Transverse colon (tissue), 4 donors: ENCODE measurements at regions not wholly inside any gene's neighbourhood (a gene's known extent, or its start where the extent isn't known, plus 50 kb on each side); places are given as distances from the start of the nearest gene placed in this dataset.

ENCODE experiments used
- DNase-seq: peaks from one replicate; pipeline ENCODE4 v3.0.0-alpha.2; 2019
- H3K27ac ChIP-seq, 4 donors: fragments of 200-600 bp; sonication (generic); 2 replicates each; pipeline ENCODE4 v1.5.1; 2016 to 2018; ENCODE audit warnings: inconsistent platforms in 4 of 4
- H3K27me3 ChIP-seq: fragments of 200-600 bp; sonication (generic); 2 replicates; pipeline ENCODE4 v1.5.1; 2017; ENCODE audit warnings: inconsistent platforms
- H3K36me3 ChIP-seq, 4 donors: fragments of 200-600 bp; sonication (generic); 2 replicates each; pipeline ENCODE4 v1.5.1; 2017 to 2019; ENCODE audit warnings: inconsistent platforms in 4 of 4
- H3K4me1 ChIP-seq, 4 donors: fragments of 200-600 bp; sonication (generic); 2 replicates each; pipeline ENCODE4 v1.5.1; 2017 to 2020; ENCODE audit warnings: inconsistent platforms in 4 of 4
- H3K4me3 ChIP-seq, 4 donors: fragments of 200-600 bp; sonication (generic); 1 replicate in 1 of 4; 2 replicates in 3 of 4; pipeline versions ENCODE4 v1.5.1 to v1.6.1; 2017 to 2019; ENCODE audit warnings: inconsistent platforms in 4 of 4
- H3K9me3 ChIP-seq, 2 donors: fragments of 200-600 bp; sonication (generic); 2 replicates each; pipeline ENCODE4 v1.5.1; 2017 to 2019; ENCODE audit warnings: inconsistent platforms in 2 of 2
- EP300 ChIP-seq: sonication (generic); formaldehyde crosslinking; IDR thresholded peaks from one replicate; pipeline ENCODE4 v1.6.1; 2017; ENCODE audit warnings: antibody characterized with exemption, low read depth
- POLR2A ChIP-seq: fragments of 450-650 bp; IDR thresholded peaks from one replicate; pipeline ENCODE4 v1.6.1; 2016; ENCODE audit warnings: antibody characterized with exemption, mild to moderate bottlenecking, moderate library complexity
- POLR2AphosphoS5 ChIP-seq, 3 donors: sonication (generic); formaldehyde crosslinking; IDR thresholded peaks; one replicate each; pipeline ENCODE4 v1.6.1; 2016; ENCODE audit warnings: antibody characterized with exemption in 3 of 3
- WGBS, 2 donors: methylation state at CpG; one replicate each; pipeline ENCODE4 v1.1.5; 2018; ENCODE audit warnings: low coverage in 1 of 2; 5-methylcytosine and 5-hydroxymethylcytosine counted together
- in situ Hi-C, 4 donors: fragments of 200-750 bp; cut with MboI; loops; one replicate each; pipeline versions ENCODE4 v1.15.0 to v1.15.1; 2017; ENCODE audit warnings: low sequenced_read_pairs in 3 of 4, low pct_ligation_motif_present in 1 of 4, low pct_unique_long_range_greater_than_20kb in 1 of 4
- intact Hi-C: fragments of 100-400 bp; cut with DNase I; formaldehyde crosslinking; loops from one replicate; pipeline ENCODE4 v1.15.1; 2023; ENCODE audit warnings: low total_unique reads
- TF ChIP-seq, protein P1 (sequence below), 5 experiments: fragments of 200-600 bp in 3 of 5; fragments of 450-650 bp in 2 of 5; sonication (generic) in 3 of 5; IDR thresholded peaks; 1 replicate in 2 of 5; 2 replicates in 3 of 5; pipeline ENCODE4 v1.5.1; 2016 to 2017; ENCODE audit warnings: antibody characterized with exemption in 5 of 5, inconsistent platforms in 3 of 5, mild to moderate bottlenecking in 2 of 5, moderate library complexity in 1 of 5

DNA sequence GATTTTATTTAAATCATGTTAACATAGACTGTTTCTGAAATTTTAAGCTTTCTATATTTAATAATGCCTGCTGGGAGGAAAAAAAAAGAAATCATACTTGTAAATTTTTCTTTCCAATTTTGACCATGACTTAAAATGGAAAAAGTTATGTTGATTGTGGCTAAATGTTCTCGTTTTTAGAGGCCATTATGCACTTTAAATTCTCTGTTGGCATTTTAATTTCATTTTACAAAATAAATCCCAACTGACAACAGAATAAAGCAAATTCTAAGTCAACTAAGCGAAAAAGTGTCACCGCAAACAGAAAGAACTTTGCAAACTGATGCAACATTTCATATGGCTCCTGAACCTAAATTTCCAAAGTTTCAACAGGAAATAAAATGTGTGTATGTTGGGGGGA, 74.8 kb upstream of the G2E3 start:
- Histone ChIP-seq H3K27me3 (no peaks in the 10 kb centered on the region), H3K4me1 (no peaks in the 10 kb centered on the region), H3K9me3 (no peaks in the 10 kb centered on the region), H3K4me3 (no peak overlapping the region), H3K36me3 (no peaks in the 10 kb centered on the region), H3K27ac (no peak overlapping the region)
- DNase-seq = no peak
- in situ Hi-C loops (no loop called here), intact Hi-C loops (no loop called here)
- TF ChIP-seq POLR2A = no peak
- TF ChIP-seq, protein P1, sequence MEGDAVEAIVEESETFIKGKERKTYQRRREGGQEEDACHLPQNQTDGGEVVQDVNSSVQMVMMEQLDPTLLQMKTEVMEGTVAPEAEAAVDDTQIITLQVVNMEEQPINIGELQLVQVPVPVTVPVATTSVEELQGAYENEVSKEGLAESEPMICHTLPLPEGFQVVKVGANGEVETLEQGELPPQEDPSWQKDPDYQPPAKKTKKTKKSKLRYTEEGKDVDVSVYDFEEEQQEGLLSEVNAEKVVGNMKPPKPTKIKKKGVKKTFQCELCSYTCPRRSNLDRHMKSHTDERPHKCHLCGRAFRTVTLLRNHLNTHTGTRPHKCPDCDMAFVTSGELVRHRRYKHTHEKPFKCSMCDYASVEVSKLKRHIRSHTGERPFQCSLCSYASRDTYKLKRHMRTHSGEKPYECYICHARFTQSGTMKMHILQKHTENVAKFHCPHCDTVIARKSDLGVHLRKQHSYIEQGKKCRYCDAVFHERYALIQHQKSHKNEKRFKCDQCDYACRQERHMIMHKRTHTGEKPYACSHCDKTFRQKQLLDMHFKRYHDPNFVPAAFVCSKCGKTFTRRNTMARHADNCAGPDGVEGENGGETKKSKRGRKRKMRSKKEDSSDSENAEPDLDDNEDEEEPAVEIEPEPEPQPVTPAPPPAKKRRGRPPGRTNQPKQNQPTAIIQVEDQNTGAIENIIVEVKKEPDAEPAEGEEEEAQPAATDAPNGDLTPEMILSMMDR (IDR thresholded peaks at IDR 0.05) = no peak
- 58 to 73% methylated on average over 3 of the region's 3 CpGs for WGBS, 2 donors

GRCh38 chr14:30484976-30485375, 74.0 kb upstream of the G2E3 start:
- in situ Hi-C loops = no loop called here
- Histone ChIP-seq H3K27ac (no peak overlapping the region), H3K9me3 (no peaks in the 10 kb centered on the region), H3K4me3 (no peak overlapping the region), H3K4me1 (no peaks in the 10 kb centered on the region), H3K27me3 (no peaks in the 10 kb centered on the region), H3K36me3 (no peaks in the 10 kb centered on the region)
- DNase-seq = no peak
- TF ChIP-seq POLR2A (no peak), POLR2AphosphoS5 (IDR thresholded peaks at IDR 0.05) (no peak), EP300 (no peak)
- TF ChIP-seq, protein P1 (IDR thresholded peaks at IDR 0.05) = no peak
- intact Hi-C loops = no loop called here
- 94 to 100% methylated on average over 1 of the region's 1 CpG for WGBS, 2 donors

- in situ Hi-C loops (no loop called here), intact Hi-C loops (no loop called here)
- WGBS, 2 donors = 63 to 80% methylated on average over 1 of the region's 1 CpG
- Histone ChIP-seq H3K4me3 (no peak overlapping the region), H3K9me3 (no peaks in the 10 kb centered on the region), H3K27ac (no peak overlapping the region), H3K36me3 (no peaks in the 10 kb centered on the region), H3K4me1 (no peaks in the 10 kb centered on the region), H3K27me3 (no peaks in the 10 kb centered on the region)
- no peak for DNase-seq
- TF ChIP-seq, protein P1 (IDR thresholded peaks at IDR 0.05) = no peak
- TF ChIP-seq POLR2AphosphoS5 (IDR thresholded peaks at IDR 0.05) (no peak), EP300 (no peak), POLR2A (no peak)
Observed at GRCh38 chr14:30496852-30497251, 62.1 kb upstream of the G2E3 start.

DNA sequence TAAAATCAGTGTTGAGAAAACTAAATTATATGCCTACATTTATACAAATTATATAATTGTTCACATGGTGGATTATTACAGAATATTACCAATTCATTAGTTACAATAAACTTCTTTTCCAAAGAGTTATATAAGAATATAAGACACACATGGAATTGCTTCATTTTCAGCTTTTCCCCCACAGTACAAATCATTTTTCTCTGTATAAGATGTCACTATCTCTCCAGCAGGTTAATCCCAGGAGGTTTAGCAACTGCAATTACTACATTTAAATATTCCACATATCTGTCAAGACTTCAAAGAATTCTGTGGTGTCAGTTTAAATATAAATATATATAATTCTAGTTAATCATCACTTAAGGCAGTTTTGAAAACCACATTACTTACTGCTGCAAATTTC, 59.6 kb upstream of the G2E3 start:
- H3K27ac ChIP-seq = no peak overlapping the region
- DNase-seq = no peak
- no peak overlapping the region for H3K4me3 ChIP-seq
- H3K36me3 ChIP-seq = no peaks in the 10 kb centered on the region
- no peaks in the 10 kb centered on the region for H3K27me3 ChIP-seq
- no peak for TF ChIP-seq POLR2A
- TF ChIP-seq, protein P1 (IDR thresholded peaks at IDR 0.05) = no peak
- TF ChIP-seq POLR2AphosphoS5 (IDR thresholded peaks at IDR 0.05) = no peak
- TF ChIP-seq EP300 = no peak
- intact Hi-C loops (no loop called here), in situ Hi-C loops (no loop called here)
- no peaks in the 10 kb centered on the region for H3K4me1 ChIP-seq
- no peaks in the 10 kb centered on the region for H3K9me3 ChIP-seq
